ENCODE measurements at regions not wholly inside any gene's neighbourhood (a gene's known extent, or its start where the extent isn't known, plus 50 kb on each side); places are given as distances from the start of the nearest gene placed in this dataset.

- H3K9me3 Mint-ChIP-seq: peaks cover 0 to 8% (median 3%) of the 10 kb centered on the region in 6 donors
- H3K4me1 Mint-ChIP-seq: no peaks in the 10 kb centered on the region
- no peak overlapping the region for H3K27ac Mint-ChIP-seq
- H3K36me3 Mint-ChIP-seq: peaks cover 19 to 25% (median 21%) of the 10 kb centered on the region in 3 donors
- peaks cover 0 to 1% (median 0%) of the 10 kb centered on the region in 3 donors for H3K27me3 Mint-ChIP-seq (ENCODE audit: low read depth in 3 of 3)
- DNase-seq: no peak
- no peak overlapping the region for H3K4me3 Mint-ChIP-seq
Measured at GRCh38 chr14:71636820-71637471, 295.3 kb upstream of the RGS6 start.

- H3K27me3 Mint-ChIP-seq (ENCODE audit: low read depth in 3 of 3): peaks cover 0 to 3% (median 0%) of the 10 kb centered on the region in 3 donors
- peaks cover 18 to 22% (median 21%) of the 10 kb centered on the region in 3 donors for H3K36me3 Mint-ChIP-seq
- no peak overlapping the region for H3K4me3 Mint-ChIP-seq
Measured at GRCh38 chr14:71638523-71639196, 293.6 kb upstream of the RGS6 start.

GRCh38 chr14:71642715-71643114 is 289.5 kb upstream of the RGS6 start:
- Mint-ChIP-seq H3K36me3 (peaks cover 16 to 23% (median 18%) of the 10 kb centered on the region in 3 donors), H3K27me3 (ENCODE audit: low read depth in 3 of 3) (peaks cover 0 to 3% (median 0%) of the 10 kb centered on the region in 3 donors), H3K27ac (no peak overlapping the region), H3K9me3 (peaks cover 0 to 14% (median 7%) of the 10 kb centered on the region in 6 donors), H3K4me1 (no peaks in the 10 kb centered on the region), H3K4me3 (no peak overlapping the region)
- no peak for DNase-seq

More at GRCh38 chr14:71638523-71639196, 293.6 kb upstream of the RGS6 start:
- DNase-seq: no peak
- H3K9me3 Mint-ChIP-seq: peaks cover 0 to 14% (median 7%) of the 10 kb centered on the region in 6 donors
- H3K4me1 Mint-ChIP-seq: no peaks in the 10 kb centered on the region
- no peak overlapping the region for H3K27ac Mint-ChIP-seq

GRCh38 chr14:71645656-71646055 is 286.6 kb upstream of the RGS6 start:
- Mint-ChIP-seq H3K27ac (no peak overlapping the region), H3K4me3 (no peak overlapping the region), H3K36me3 (peaks cover 23 to 25% (median 25%) of the 10 kb centered on the region in 3 donors), H3K27me3 (ENCODE audit: low read depth in 3 of 3) (peaks cover 0 to 3% (median 0%) of the 10 kb centered on the region in 3 donors), H3K4me1 (no peaks in the 10 kb centered on the region), H3K9me3 (peaks cover 0 to 14% (median 7%) of the 10 kb centered on the region in 6 donors)
- DNase-seq: no peak

- Mint-ChIP-seq H3K9me3 (peaks cover 0 to 17% (median 5%) of the 10 kb centered on the region in 6 donors), H3K4me1 (no peaks in the 10 kb centered on the region), H3K4me3 (no peak overlapping the region), H3K27me3 (ENCODE audit: low read depth in 3 of 3) (peaks cover 0 to 3% (median 0%) of the 10 kb centered on the region in 3 donors), H3K36me3 (peaks cover 26 to 31% (median 28%) of the 10 kb centered on the region in 3 donors), H3K27ac (no peak overlapping the region)
- no peak for DNase-seq
Measured at GRCh38 chr14:71646518-71646917, 285.7 kb upstream of the RGS6 start.

GRCh38 chr14:71647086-71647784 is 285.0 kb upstream of the RGS6 start:
- H3K9me3 Mint-ChIP-seq: peaks cover under 1 to 19% (median 3%) of the 10 kb centered on the region in 6 donors
- H3K27me3 Mint-ChIP-seq (ENCODE audit: low read depth in 3 of 3): no peaks in the 10 kb centered on the region
- peaks cover 28 to 34% (median 29%) of the 10 kb centered on the region in 3 donors for H3K36me3 Mint-ChIP-seq
- H3K4me3 Mint-ChIP-seq: no peak overlapping the region
- no peaks in the 10 kb centered on the region for H3K4me1 Mint-ChIP-seq
- no peak overlapping the region for H3K27ac Mint-ChIP-seq
- DNase-seq: no peak

- peaks cover 34 to 40% (median 38%) of the 10 kb centered on the region in 3 donors for H3K36me3 Mint-ChIP-seq
- H3K9me3 Mint-ChIP-seq: peaks cover 6 to 19% (median 7%) of the 10 kb centered on the region in 6 donors
- no peak for DNase-seq
- no peaks in the 10 kb centered on the region for H3K27me3 Mint-ChIP-seq (ENCODE audit: low read depth in 3 of 3)
- no peaks in the 10 kb centered on the region for H3K4me1 Mint-ChIP-seq
- no peak overlapping the region for H3K27ac Mint-ChIP-seq
- no peak overlapping the region for H3K4me3 Mint-ChIP-seq
Measured at GRCh38 chr14:71648725-71649124, 283.5 kb upstream of the RGS6 start.

GRCh38 chr14:71650187-71650755 is 282.0 kb upstream of the RGS6 start:
- Mint-ChIP-seq H3K9me3 (peaks cover 6 to 19% (median 7%) of the 10 kb centered on the region in 6 donors), H3K27me3 (ENCODE audit: low read depth in 3 of 3) (no peaks in the 10 kb centered on the region), H3K27ac (no peak overlapping the region), H3K4me3 (no peak overlapping the region), H3K4me1 (no peaks in the 10 kb centered on the region), H3K36me3 (peaks cover 40 to 54% (median 43%) of the 10 kb centered on the region in 3 donors)
- no peak for DNase-seq

- no peak overlapping the region for H3K4me3 Mint-ChIP-seq
- peaks cover 40 to 59% (median 49%) of the 10 kb centered on the region in 3 donors for H3K36me3 Mint-ChIP-seq
- no peaks in the 10 kb centered on the region for H3K4me1 Mint-ChIP-seq
- peaks cover 6 to 19% (median 7%) of the 10 kb centered on the region in 6 donors for H3K9me3 Mint-ChIP-seq
- no peaks in the 10 kb centered on the region for H3K27me3 Mint-ChIP-seq (ENCODE audit: low read depth in 3 of 3)
- no peak overlapping the region for H3K27ac Mint-ChIP-seq
- DNase-seq: no peak
Measured at GRCh38 chr14:71651228-71651627, 281.0 kb upstream of the RGS6 start.

GRCh38 chr14:71652368-71652767 is 279.9 kb upstream of the RGS6 start:
- no peak overlapping the region for H3K4me3 Mint-ChIP-seq
- H3K9me3 Mint-ChIP-seq: peaks cover 6 to 19% (median 7%) of the 10 kb centered on the region in 6 donors
- DNase-seq: no peak
- H3K27me3 Mint-ChIP-seq (ENCODE audit: low read depth in 3 of 3): no peaks in the 10 kb centered on the region
- H3K4me1 Mint-ChIP-seq: no peaks in the 10 kb centered on the region
- no peak overlapping the region for H3K27ac Mint-ChIP-seq
- H3K36me3 Mint-ChIP-seq: peaks cover 40 to 55% (median 49%) of the 10 kb centered on the region in 3 donors

GRCh38 chr14:71654810-71655209 is 277.4 kb upstream of the RGS6 start:
- Mint-ChIP-seq H3K27ac (peak overlapping the region in 1 of 6 donors; percentile 12), H3K36me3 (peaks cover 46 to 64% (median 49%) of the 10 kb centered on the region in 3 donors)

GRCh38 chr14:71658261-71658860 is 273.9 kb upstream of the RGS6 start:
- Mint-ChIP-seq H3K4me3 (no peak overlapping the region), H3K36me3 (peaks cover 37 to 57% (median 38%) of the 10 kb centered on the region in 3 donors), H3K9me3 (peaks cover 0 to 2% (median 0%) of the 10 kb centered on the region in 6 donors), H3K4me1 (peaks cover 0 to 16% of the 10 kb centered on the region in 2 donors), H3K27ac (no peak overlapping the region), H3K27me3 (ENCODE audit: low read depth in 3 of 3) (no peaks in the 10 kb centered on the region)
- no peak for DNase-seq

More at GRCh38 chr14:71654810-71655209, 277.4 kb upstream of the RGS6 start:
- Mint-ChIP-seq H3K9me3 (peaks cover 6 to 19% (median 7%) of the 10 kb centered on the region in 6 donors), H3K4me3 (no peak overlapping the region), H3K27me3 (ENCODE audit: low read depth in 3 of 3) (no peaks in the 10 kb centered on the region), H3K4me1 (peaks cover 0 to 16% of the 10 kb centered on the region in 2 donors)
- DNase-seq: no peak

- H3K27me3 Mint-ChIP-seq (ENCODE audit: low read depth in 3 of 3): no peaks in the 10 kb centered on the region
- H3K36me3 Mint-ChIP-seq: peaks cover 38 to 55% (median 39%) of the 10 kb centered on the region in 3 donors
- H3K9me3 Mint-ChIP-seq: no peaks in the 10 kb centered on the region
- peaks cover 0 to 16% of the 10 kb centered on the region in 2 donors for H3K4me1 Mint-ChIP-seq
- H3K27ac Mint-ChIP-seq: no peak overlapping the region
- DNase-seq: no peak
- H3K4me3 Mint-ChIP-seq: no peak overlapping the region
Measured at GRCh38 chr14:71659159-71659558, 273.1 kb upstream of the RGS6 start.
